Natural killer cell (primary cell): ENCODE measurements at regions not wholly inside any gene's neighbourhood (a gene's known extent, or its start where the extent isn't known, plus 50 kb on each side); places are given as distances from the start of the nearest gene placed in this dataset.

Experiments used
- ATAC-seq, 3 donors: fragments of 150-1000 bp in 2 of 3; fragments of 200-7000 bp in 1 of 3; cut with Tn5 transposase; 1 replicate in 1 of 3; 2 replicates in 2 of 3; pipeline ENCODE4 v1.10.0; 2021; ENCODE audit warnings: mild to moderate bottlenecking in 2 of 3, moderate library complexity in 2 of 3
- DNase-seq, 2 donors: peaks; one replicate each; pipeline versions ENCODE4 v3.0.0 to v3.0.0-alpha.2; 2013 to 2021; ENCODE audit warnings: mixed read lengths in 1 of 2
- H3K27ac ChIP-seq: one replicate; pipeline ENCODE4 v1.5.1; 2013; ENCODE audit warnings: mild to moderate bottlenecking, low read length
- H3K27me3 ChIP-seq: one replicate; pipeline ENCODE4 v1.6.1; 2013; ENCODE audit warnings: low read length; ENCODE audit not compliant: control insufficient read depth, insufficient read depth
- H3K36me3 ChIP-seq: one replicate; pipeline ENCODE4 v1.6.1; 2013; ENCODE audit warnings: low read length; ENCODE audit not compliant: control insufficient read depth, insufficient read depth
- H3K4me1 ChIP-seq: one replicate; pipeline ENCODE4 v1.6.1; 2013; ENCODE audit warnings: low read length; ENCODE audit not compliant: control insufficient read depth, insufficient read depth
- H3K4me3 ChIP-seq: one replicate; pipeline ENCODE4 v1.5.1; 2013; ENCODE audit warnings: low read length
- H3K9me3 ChIP-seq: one replicate; pipeline ENCODE4 v1.6.1; 2013; ENCODE audit warnings: low read length; ENCODE audit not compliant: control insufficient read depth, insufficient read depth
- H3K27ac Mint-ChIP-seq, 2 donors: one replicate each; pipeline ENCODE4 v1.8.0; 2022; ENCODE audit warnings: mild to moderate bottlenecking in 2 of 2, mixed read lengths in 2 of 2, moderate library complexity in 1 of 2
- H3K27me3 Mint-ChIP-seq, 2 donors: one replicate each; pipeline ENCODE4 v1.8.0; 2022; ENCODE audit warnings: low read depth in 2 of 2, mixed read lengths in 2 of 2
- H3K36me3 Mint-ChIP-seq: one replicate; pipeline ENCODE4 v1.8.0; 2022; ENCODE audit warnings: mixed read lengths
- H3K4me1 Mint-ChIP-seq, 2 donors: one replicate each; pipeline ENCODE4 v1.8.0; 2022; ENCODE audit warnings: mixed read lengths in 2 of 2
- H3K4me3 Mint-ChIP-seq: one replicate; pipeline ENCODE4 v1.8.0; 2022; ENCODE audit warnings: mild to moderate bottlenecking, moderate library complexity, mixed read lengths
- H3K9me3 Mint-ChIP-seq, 2 donors: one replicate each; pipeline ENCODE4 v1.8.0; 2022; ENCODE audit warnings: mixed read lengths in 2 of 2
- CTCF ChIP-seq: fragments of 200-600 bp; IDR thresholded peaks from one replicate; pipeline ENCODE4 v1.8.0; 2022; ENCODE audit warnings: antibody characterized with exemption
- WGBS: methylation state at CpG from one replicate; pipeline ENCODE4 v1.1.7; 2013; ENCODE audit warnings: missing lambda C conversion rate; ENCODE audit not compliant: insufficient coverage; 5-methylcytosine and 5-hydroxymethylcytosine counted together
- intact Hi-C: fragments of 100-400 bp; cut with micrococcal nuclease; formaldehyde crosslinking; loops from one replicate; pipeline ENCODE4 v1.14.2; 2022

GRCh38 chr2:241936457-241937133 lies 67.1 kb downstream of the RTP5 start:
- H3K4me1 ChIP-seq = peaks cover 4% of the 10 kb centered on the region
- H3K36me3 ChIP-seq = no peaks in the 10 kb centered on the region
- H3K4me3 ChIP-seq = no peak overlapping the region
- Mint-ChIP-seq H3K9me3 (no peaks in the 10 kb centered on the region), H3K4me1 (no peaks in the 10 kb centered on the region), H3K27ac (no peak overlapping the region), H3K27me3 (no peaks in the 10 kb centered on the region), H3K4me3 (no peak overlapping the region), H3K36me3 (no peaks in the 10 kb centered on the region)
- H3K27me3 ChIP-seq = no peaks in the 10 kb centered on the region
- intact Hi-C loops = no loop called here
- TF ChIP-seq CTCF = no peak
- 96% methylated on average over 55 of the region's 55 CpGs for WGBS
- no peak for ATAC-seq
- H3K9me3 ChIP-seq = no peaks in the 10 kb centered on the region
- H3K27ac ChIP-seq = no peak overlapping the region
- DNase-seq = no peak

GRCh38 chr2:241937297-241937696 lies 67.8 kb downstream of the RTP5 start:
- intact Hi-C loops = no loop called here
- no peak overlapping the region for H3K27ac Mint-ChIP-seq
- no peak overlapping the region for H3K4me3 Mint-ChIP-seq
- 93% methylated on average over 15 of the region's 15 CpGs for WGBS
- H3K27ac ChIP-seq = no peak overlapping the region
- H3K36me3 Mint-ChIP-seq = no peaks in the 10 kb centered on the region
- DNase-seq = no peak
- ATAC-seq = peak in 1 of 3 donors; percentile 19
- H3K9me3 ChIP-seq = no peaks in the 10 kb centered on the region
- H3K4me1 ChIP-seq = peaks cover 4% of the 10 kb centered on the region
- no peak for TF ChIP-seq CTCF
- H3K4me3 ChIP-seq = no peak overlapping the region
- no peaks in the 10 kb centered on the region for H3K27me3 Mint-ChIP-seq
- H3K27me3 ChIP-seq = no peaks in the 10 kb centered on the region
- no peaks in the 10 kb centered on the region for H3K4me1 Mint-ChIP-seq
- no peaks in the 10 kb centered on the region for H3K36me3 ChIP-seq
- H3K9me3 Mint-ChIP-seq = no peaks in the 10 kb centered on the region

GRCh38 chr2:241939541-241939940 lies 70.0 kb downstream of the RTP5 start:
- no peak overlapping the region for H3K27ac Mint-ChIP-seq
- no peaks in the 10 kb centered on the region for H3K36me3 Mint-ChIP-seq
- no peaks in the 10 kb centered on the region for H3K27me3 ChIP-seq
- DNase-seq (no peak), ATAC-seq (no peak)
- no peaks in the 10 kb centered on the region for H3K4me1 Mint-ChIP-seq
- no peak for TF ChIP-seq CTCF
- intact Hi-C loops = no loop called here
- no peaks in the 10 kb centered on the region for H3K27me3 Mint-ChIP-seq
- no peak overlapping the region for H3K4me3 Mint-ChIP-seq
- H3K4me1 ChIP-seq = no peaks in the 10 kb centered on the region
- H3K9me3 ChIP-seq = no peaks in the 10 kb centered on the region
- H3K27ac ChIP-seq = no peak overlapping the region
- WGBS = 76% methylated on average over 7 of the region's 7 CpGs
- H3K36me3 ChIP-seq = no peaks in the 10 kb centered on the region
- H3K4me3 ChIP-seq = no peak overlapping the region
- H3K9me3 Mint-ChIP-seq = no peaks in the 10 kb centered on the region

GRCh38 chr2:241940329-241940728 lies 70.8 kb downstream of the RTP5 start:
- Histone ChIP-seq H3K27ac (no peak overlapping the region), H3K9me3 (no peaks in the 10 kb centered on the region), H3K4me1 (no peaks in the 10 kb centered on the region), H3K27me3 (no peaks in the 10 kb centered on the region), H3K36me3 (no peaks in the 10 kb centered on the region), H3K4me3 (no peak overlapping the region)
- Mint-ChIP-seq H3K9me3 (no peaks in the 10 kb centered on the region), H3K4me3 (no peak overlapping the region), H3K27me3 (no peaks in the 10 kb centered on the region), H3K4me1 (no peaks in the 10 kb centered on the region), H3K27ac (no peak overlapping the region), H3K36me3 (no peaks in the 10 kb centered on the region)
- ATAC-seq (no peak), DNase-seq (peak in 1 of 2 donors; percentile 25)
- TF ChIP-seq CTCF = no peak
- intact Hi-C loops = no loop called here
- WGBS = 97% methylated on average over 7 of the region's 7 CpGs
